ENCODE measurements at regions not wholly inside any gene's neighbourhood (a gene's known extent, or its start where the extent isn't known, plus 50 kb on each side); places are given as distances from the start of the nearest gene placed in this dataset.

DNA sequence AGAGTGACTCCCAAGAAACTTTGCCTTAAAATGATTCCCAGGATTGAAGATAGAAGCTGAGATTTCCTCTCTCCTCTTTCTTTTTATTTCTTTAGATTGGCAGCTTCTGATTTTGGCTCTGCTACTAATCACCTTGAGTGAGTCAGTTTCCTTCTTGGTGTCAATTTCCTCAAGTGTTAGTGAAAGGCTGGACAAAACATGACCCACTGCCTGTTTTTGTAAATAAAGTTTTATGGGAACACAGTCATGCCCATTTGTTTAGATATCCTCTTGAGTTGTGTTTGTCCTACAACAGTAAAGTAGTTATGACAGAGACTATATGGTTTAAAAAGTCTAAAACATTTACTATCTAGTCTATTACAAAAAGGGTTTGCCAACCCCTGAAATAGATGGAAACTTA lies 227.2 kb upstream of the TBX3 start:
- intact Hi-C loops (cut with DNase I; ENCODE audit: low total_unique reads) (no loop called here), in situ Hi-C loops (cut with MboI; ENCODE audit: low pct_ligation_motif_present in 1 of 4, low pct_unique_long_range_greater_than_20kb in 1 of 4, low sequenced_read_pairs in 3 of 4) (no loop called here)
- Histone ChIP-seq H3K27ac (no peak overlapping the region), H3K36me3 (no peaks in the 10 kb centered on the region), H3K27me3 (no peaks in the 10 kb centered on the region), H3K4me3 (no peak overlapping the region), H3K9me3 (no peaks in the 10 kb centered on the region), H3K4me1 (peaks cover 0 to 11% (median 5%) of the 10 kb centered on the region in 4 donors)
- TF ChIP-seq POLR2A (IDR thresholded peaks at IDR 0.05) = no peak
- no peak for TF ChIP-seq EP300 (IDR thresholded peaks at IDR 0.05; ENCODE audit: low read depth)
- DNase-seq = no peak

DNA sequence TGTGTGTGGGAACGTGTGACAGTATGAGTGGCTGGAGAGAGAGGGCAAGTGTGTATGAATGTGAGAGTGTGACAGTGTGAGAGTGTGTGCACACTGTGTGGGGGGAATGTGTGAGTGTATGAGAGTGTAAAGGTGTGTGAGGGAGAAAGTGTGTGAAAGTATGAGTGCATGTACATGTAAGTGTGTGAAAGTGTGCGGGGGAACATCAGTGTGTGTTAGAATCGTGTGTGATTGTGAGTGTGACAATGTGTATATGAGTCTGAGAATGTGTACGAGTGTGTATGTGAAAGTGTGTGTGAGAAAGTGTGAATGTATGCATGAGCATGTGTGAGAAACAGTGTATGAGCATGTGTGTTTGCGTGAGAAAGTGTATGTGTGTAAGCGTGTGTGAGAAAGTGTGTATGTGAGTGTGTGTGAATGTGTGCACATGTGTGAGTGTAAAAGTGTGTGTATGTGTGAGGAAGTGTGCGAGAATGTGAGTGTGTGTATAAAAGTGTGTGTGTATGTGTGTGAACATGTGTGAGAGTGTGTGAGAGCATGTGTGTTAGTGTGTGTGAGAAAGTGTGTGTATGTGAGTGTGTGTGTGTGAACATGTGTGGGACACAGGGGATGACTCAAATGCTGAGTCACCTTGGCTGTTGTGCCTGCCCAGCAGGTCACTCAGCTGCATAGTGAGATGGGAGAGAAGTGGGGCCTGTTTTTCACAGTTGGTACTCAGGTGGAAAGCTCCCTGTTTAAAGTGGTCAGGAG lies 220.5 kb upstream of the TBX3 start:
- 92 to 93% methylated on average over 7 of the region's 7 CpGs for WGBS, 2 donors (ENCODE audit: low coverage in 1 of 2)

DNA sequence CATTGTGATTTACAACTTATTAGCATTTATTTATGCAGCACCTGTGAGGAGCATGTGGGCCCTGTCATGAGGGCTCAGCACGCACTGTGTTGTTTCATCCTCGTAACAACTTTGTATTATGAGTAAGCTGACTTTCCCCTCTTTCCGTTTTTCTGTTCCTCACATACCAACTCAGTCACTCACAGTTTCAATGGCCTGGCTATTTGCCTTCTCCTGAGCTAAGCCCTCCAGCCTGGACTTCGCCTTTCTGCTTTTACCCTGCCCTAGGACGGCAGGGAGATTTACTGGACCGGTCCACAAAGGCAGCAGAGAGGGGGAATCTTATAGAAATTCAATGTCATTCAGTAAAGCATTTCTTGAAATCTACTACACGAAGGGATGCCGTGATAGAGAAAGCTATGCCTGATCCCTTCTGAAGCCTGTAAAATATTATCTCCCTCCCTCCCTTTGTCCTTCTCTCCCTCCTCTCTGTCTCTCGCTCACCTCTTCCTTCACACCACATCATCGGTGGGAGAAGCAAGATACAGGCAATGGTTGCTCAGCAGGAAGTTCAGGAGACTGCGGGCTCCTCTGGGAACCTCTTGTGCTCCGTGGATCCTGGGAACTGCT lies 219.2 kb upstream of the TBX3 start:
- TF ChIP-seq POLR2AphosphoS5 (IDR thresholded peaks at IDR 0.05) = no peak
- Histone ChIP-seq H3K4me1 (no peaks in the 10 kb centered on the region), H3K4me3 (no peak overlapping the region), H3K9me3 (no peaks in the 10 kb centered on the region), H3K36me3 (no peaks in the 10 kb centered on the region), H3K27me3 (no peaks in the 10 kb centered on the region), H3K27ac (no peak overlapping the region)
- no peak for DNase-seq
- in situ Hi-C loops (cut with MboI; ENCODE audit: low pct_ligation_motif_present in 1 of 4, low pct_unique_long_range_greater_than_20kb in 1 of 4, low sequenced_read_pairs in 3 of 4) (no loop called here), intact Hi-C loops (cut with DNase I; ENCODE audit: low total_unique reads) (no loop called here)
- WGBS, 2 donors (ENCODE audit: low coverage in 1 of 2) = 63 to 84% methylated on average over 9 to 12 of the region's 12 CpGs

More for the DNA sequence above, 220.5 kb upstream of the TBX3 start:
- Histone ChIP-seq H3K9me3 (no peaks in the 10 kb centered on the region), H3K4me1 (no peaks in the 10 kb centered on the region), H3K27ac (no peak overlapping the region), H3K4me3 (no peak overlapping the region), H3K36me3 (no peaks in the 10 kb centered on the region), H3K27me3 (no peaks in the 10 kb centered on the region)
- no peak for DNase-seq
- intact Hi-C loops (cut with DNase I; ENCODE audit: low total_unique reads) = no loop called here
- in situ Hi-C loops (cut with MboI; ENCODE audit: low pct_ligation_motif_present in 1 of 4, low pct_unique_long_range_greater_than_20kb in 1 of 4, low sequenced_read_pairs in 3 of 4) = no loop called here
- TF ChIP-seq POLR2A (IDR thresholded peaks at IDR 0.05) = no peak
- no peak for TF ChIP-seq EP300 (IDR thresholded peaks at IDR 0.05; ENCODE audit: low read depth)
- TF ChIP-seq POLR2AphosphoS5 (IDR thresholded peaks at IDR 0.05) = no peak
- TF ChIP-seq CTCF (IDR thresholded peaks at IDR 0.05) = no peak

DNA sequence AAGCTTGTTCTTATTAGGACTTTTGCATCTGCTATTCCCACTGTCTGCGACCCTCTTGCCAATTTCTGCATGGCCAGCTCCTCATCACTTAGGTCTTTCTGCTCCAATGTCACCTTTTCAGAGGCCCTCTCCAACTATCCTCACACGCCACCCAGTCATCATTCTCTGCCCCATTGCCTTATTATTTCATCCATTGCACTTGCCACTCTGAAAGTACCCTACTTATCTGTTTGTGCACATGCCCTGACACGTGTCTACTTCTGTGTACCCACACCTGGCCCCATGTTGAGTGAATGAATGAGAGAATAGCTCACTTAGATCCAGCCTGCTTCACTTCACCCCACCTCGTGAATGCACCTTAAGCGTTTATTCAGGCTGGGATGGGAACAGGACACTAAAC lies 218.7 kb upstream of the TBX3 start:
- 81 to 93% methylated on average over 5 of the region's 5 CpGs for WGBS, 2 donors (ENCODE audit: low coverage in 1 of 2)
- in situ Hi-C loops (cut with MboI; ENCODE audit: low pct_ligation_motif_present in 1 of 4, low pct_unique_long_range_greater_than_20kb in 1 of 4, low sequenced_read_pairs in 3 of 4) = no loop called here

More for the DNA sequence above, 218.7 kb upstream of the TBX3 start:
- Histone ChIP-seq H3K36me3 (no peaks in the 10 kb centered on the region), H3K9me3 (no peaks in the 10 kb centered on the region), H3K27ac (no peak overlapping the region), H3K4me3 (no peak overlapping the region), H3K4me1 (no peaks in the 10 kb centered on the region), H3K27me3 (no peaks in the 10 kb centered on the region)
- TF ChIP-seq EP300 (IDR thresholded peaks at IDR 0.05; ENCODE audit: low read depth) (no peak), CTCF (IDR thresholded peaks at IDR 0.05) (no peak), POLR2A (IDR thresholded peaks at IDR 0.05) (no peak), POLR2AphosphoS5 (IDR thresholded peaks at IDR 0.05) (no peak)
- intact Hi-C loops (cut with DNase I; ENCODE audit: low total_unique reads) = no loop called here
- DNase-seq = no peak
